GM18498 (cell line): ENCODE measurements at regions not wholly inside any gene's neighbourhood (a gene's known extent, or its start where the extent isn't known, plus 50 kb on each side); places are given as distances from the start of the nearest gene placed in this dataset.
A peak's percentile ranks its signal among the peaks of the same experiment; 100 is the strongest.

Source experiments
- ATAC-seq: cut with Tn5 transposase; IDR thresholded peaks from one replicate; pipeline ENCODE4 v1.9.1; 2021; ENCODE audit warnings: mild to moderate bottlenecking, moderate library complexity; ENCODE audit not compliant: unreplicated experiment

DNA sequence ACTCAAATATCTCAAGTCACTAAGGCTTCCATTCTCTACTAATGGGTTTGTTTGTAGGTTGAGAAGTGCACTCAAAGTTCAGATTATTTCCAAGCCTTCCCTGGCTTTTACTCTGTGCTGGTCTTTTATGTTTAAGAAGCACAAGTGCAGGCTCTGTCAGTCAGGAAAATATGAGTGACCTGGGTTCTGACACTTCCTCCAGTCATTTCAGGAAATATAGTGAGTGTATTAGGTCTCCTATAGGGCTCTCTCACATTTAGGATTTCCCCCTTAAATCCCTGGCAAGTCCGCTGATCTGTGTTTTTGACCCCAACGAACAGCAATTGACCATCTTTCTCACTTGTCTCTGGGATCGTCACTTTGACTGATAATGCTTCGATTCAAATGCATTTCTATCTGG, 210.2 kb downstream of the ARPP21 start:
- no peak for ATAC-seq

DNA sequence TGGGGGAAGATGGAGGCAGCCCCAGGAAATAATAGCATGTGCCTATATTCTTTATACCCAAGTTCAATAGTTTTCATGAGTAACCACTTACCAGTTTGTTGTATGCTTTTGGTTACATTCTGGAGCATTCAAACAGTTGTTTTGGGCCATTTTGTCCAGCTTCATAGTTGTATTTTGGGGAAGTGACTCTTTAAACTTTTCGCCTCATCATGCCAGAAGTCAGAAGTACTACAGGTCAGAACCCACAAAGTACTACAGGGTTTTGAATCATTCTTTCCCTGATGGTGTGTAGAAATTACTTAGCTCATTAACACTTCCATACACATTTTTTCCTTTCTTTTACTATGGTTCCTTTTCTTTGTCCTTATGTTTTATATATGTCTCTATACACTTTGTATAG, 210.6 kb downstream of the ARPP21 start:
- no peak for ATAC-seq

DNA sequence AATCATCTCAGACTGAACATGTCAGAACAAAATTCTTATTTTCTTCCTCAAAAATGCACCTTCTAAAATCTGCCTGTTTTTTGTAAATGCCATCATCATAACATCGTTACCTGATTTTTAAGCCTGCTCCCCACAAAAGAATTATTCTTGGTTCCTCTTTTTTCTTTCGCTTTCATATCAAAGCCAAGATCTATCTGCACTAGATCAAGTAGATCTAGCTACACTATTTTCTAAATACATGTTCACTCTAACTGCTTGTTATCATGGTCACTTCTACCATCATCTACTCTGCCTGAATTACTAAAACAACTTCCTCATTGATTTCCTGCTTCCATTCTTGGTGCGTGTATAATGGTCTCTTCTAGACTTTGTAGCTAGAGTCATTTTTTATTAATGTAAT, 217.7 kb downstream of the ARPP21 start:
- ATAC-seq, result peak; percentile 91

DNA sequence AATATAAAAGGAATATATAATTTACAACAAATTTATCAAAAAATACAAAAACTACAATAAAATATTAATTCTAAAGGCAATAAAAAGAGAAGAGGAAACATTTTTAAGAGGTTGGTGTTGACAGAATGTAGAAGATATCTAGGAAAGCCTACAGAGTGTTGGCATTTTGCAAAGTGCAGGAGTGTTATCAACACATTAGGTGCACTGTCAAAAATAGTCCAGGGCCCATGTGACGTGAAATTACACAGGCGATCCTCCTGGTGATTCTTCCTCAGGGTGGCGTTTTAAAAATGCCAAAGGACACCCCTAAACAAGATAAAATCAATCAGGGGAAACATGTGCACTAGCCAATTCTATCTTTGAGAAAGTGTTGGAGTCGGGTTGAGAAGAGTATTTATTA, 222.7 kb downstream of the ARPP21 start:
- ATAC-seq, result no peak

DNA sequence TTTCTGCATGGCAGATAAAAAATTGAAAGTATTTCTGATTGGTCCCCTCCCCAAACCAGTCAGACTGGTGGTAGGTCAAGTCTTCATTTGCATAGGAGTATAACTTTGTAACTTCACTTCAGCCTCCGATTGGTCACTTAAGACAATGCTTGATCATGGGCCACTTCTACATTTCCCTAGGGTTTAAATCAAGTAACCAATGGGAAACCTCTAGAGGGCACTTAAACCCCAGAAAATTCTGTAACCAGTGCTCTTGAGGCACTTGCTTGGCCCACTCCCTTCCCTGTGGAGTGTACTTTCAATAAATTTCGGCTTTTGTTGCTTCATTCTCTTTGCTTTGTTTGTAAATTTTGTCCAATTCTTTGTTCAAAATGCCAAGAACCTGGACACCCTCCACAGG, 225.5 kb downstream of the ARPP21 start:
- ATAC-seq, result no peak

DNA sequence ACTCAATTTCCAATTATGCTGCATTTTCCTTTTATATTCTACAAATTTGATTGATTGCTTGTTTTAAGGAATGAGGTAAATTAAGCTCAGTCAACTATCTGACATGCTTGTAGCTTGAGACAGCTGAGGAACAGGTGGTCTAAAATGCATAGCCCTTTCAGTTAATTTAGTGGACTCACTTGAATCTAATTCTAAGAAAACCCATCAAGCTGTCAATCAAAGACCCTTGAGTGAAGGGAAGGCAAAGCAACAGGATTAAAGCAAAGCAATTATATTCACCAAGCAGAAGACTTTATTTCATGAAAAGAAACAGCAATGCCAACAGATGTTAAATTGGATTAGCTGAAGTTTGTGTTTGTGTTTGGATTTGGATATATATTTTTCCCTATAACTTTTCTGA, 228.5 kb downstream of the ARPP21 start:
- no peak for ATAC-seq

DNA sequence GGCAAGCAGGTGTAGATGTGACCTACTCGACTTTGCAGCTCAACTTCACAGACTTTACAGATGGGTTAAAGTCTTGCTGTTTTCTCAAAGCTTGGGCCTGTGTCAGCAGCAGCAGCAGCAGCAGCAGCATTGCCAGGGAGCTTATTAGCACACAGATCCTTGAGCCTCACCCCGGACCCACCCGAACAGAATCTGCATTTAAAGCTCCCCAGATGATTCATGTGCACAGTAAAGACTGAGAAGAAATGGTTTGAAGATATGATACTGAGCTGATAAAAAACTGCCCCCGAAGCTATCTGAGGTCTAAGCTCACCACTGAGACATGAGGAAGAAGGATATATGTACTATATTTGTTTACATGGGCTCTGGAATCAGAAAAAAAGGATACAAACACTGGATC, 231.7 kb downstream of the ARPP21 start:
- no peak for ATAC-seq

DNA sequence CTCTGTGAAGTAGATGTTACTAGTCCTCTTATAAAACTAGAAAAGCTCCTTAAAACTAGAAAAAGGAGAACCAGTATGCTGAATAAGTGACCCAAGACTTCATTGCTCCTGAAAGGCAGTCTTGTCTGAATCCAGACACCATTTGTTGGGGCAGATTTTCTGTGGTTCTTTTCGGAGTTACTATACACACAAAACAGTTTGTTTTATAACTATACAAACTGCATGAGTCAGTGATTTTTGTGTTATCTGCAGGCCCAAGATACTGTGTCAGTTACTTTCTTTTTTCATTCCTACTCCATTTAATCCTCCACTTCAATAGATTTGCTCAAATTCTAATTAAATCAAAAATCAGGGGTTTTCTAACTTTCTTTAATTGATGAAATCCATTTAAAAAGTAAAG, 244.6 kb downstream of the ARPP21 start:
- no peak for ATAC-seq

DNA sequence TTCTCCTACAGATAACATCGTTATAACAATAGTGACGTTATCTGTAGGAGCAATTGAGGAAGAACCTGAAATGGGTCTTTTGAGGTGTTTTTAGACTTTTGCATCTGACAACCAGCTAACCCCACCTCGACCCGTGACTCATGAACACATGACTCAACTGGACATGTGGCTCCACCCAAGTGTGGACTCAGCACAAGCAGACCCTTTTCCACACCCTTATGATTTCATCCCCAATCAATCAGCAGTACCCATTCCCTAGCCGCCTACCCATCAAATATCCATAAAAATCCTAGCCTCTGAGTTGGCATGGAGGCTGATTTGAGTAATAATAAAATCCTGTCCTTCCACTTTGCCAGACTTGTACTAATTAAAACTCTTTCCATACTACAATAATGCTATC, 255.4 kb downstream of the ARPP21 start:
- no peak for ATAC-seq

DNA sequence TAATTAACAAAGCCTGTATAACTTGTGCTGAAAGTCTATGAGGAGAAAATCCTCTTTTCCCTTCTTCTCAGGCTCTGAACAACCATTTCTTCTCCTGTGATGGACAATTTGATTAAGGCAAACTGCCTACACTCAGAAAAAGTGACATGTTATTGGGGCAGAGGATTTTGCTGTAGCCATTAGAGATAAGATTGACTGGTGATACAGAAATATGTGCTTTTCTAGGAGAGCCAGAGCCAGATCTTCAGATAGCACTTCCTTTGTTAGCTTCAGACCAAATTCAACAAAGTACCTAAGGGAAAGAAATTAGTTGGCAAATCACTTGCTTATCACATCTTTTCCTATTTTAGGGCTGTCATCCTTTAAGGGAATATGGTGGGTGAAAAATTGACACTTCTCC, 259.9 kb downstream of the ARPP21 start:
- ATAC-seq, result no peak

DNA sequence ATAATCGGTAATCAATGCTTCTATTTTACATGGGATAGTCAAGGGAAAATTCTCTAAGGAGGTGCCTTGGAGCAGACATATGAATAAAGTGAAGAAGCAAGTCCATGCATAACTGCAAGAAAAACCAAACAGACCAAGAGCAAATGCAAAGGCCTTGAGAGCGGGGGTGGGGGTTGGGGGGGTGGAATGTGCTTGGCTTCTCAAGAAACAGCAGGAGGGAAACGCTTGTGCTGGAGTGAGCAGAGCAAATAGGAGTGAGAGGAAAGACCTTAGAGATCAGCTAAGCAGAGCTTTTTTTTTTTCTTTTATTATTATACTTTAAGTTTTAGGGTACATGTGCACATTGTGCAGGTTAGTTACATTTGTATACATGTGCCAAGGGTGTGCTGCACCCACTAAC, 260.8 kb downstream of the ARPP21 start:
- no peak for ATAC-seq

DNA sequence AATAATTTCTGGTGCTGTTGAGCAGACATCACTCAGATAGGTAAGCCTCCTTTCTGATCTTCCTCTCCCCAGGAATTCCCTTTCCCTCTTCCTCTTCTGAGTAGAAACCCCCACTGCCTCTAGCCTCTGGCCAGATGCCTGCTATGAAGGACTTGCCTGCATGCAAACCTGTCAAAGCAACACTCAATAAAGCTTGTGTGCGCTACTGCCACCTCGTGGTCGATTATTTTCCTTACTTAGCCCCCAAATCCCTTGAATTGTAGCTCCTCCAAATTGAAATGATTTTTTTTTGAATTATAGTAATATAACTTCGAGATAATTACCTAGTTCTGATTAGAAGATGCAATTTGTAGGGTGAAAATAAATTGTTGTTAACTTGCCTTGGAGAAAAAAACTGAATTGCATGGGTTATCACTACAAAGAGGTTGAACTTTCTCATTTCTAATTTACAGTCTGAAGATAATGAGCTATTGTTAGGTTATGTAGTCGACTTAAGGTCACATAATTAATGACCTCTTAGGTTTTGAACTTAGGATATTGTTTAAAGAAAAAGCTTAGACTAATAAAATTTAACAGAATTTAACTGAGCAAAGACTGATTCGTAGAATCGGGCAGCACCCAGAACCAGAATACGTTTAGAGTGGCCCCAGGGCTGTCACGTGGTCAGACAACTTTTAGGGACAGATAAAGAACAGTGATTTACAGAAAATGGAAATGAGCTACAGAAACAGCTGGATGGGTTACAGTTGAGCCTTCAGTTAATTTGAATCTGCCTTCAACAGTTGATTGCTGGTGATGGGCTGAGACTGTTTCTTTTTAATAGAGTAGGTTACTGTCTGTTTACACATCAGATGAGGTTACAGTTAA, 269.3 kb downstream of the ARPP21 start:
- peak; percentile 89 for ATAC-seq

DNA sequence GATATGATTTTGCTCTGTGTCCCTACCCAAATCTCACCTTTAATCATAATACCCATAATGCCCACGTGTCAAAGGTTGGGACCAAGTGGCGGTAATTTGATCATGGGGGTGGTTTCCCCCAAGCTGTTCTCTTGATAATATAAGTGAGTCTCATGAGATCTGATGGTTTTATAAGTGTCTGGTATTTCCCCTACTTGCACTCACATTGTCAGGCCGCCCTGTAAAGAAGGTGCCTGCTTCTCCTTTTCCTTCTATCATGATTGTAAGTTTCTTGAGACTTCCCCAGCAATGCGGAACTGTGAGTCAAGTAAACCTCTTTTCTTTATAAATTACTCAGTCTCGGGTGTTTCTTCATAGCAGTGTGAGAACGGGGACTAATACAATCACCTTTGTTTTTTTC, 279.8 kb downstream of the ARPP21 start:
- no peak for ATAC-seq

DNA sequence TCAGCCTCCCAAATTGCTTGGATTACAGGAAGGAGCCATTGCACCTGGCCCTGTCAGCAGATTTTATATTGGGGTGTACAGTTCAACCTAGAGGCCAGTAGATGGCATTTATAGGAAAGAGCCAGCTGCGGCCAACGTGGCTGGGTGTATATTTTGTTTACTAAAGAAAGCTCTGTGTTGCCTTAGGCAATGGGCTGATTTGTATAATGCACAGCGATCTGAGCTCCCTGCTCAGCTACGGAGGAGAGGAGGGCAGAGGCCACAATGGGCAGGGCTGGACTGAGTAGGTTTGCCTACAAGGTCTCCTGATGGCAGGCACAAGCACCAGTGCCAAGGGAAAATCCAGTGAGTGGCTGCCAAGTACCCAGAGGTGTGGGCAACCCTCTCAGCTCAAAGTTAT, 282.4 kb downstream of the ARPP21 start:
- ATAC-seq, result no peak

DNA sequence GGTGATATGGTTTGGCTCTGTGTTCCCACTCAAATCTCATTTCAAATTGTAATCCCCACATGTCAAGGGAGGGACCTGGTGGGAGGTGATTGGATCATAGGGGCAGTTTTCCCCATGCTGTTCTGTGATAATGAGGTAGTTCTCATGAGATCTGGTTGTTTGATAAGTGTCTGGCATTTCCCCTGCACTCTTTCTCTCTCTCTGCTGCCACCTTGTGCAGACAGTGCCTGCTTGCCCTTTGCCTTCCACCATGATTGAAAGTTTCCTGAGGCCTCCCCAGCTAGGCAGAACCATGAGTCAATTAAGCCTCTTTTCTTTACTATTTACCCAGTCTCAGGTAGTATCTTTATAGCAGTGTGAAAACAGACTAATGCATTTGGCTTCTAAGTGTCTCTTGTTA, 284.7 kb downstream of the ARPP21 start:
- peak; percentile 77 for ATAC-seq

DNA sequence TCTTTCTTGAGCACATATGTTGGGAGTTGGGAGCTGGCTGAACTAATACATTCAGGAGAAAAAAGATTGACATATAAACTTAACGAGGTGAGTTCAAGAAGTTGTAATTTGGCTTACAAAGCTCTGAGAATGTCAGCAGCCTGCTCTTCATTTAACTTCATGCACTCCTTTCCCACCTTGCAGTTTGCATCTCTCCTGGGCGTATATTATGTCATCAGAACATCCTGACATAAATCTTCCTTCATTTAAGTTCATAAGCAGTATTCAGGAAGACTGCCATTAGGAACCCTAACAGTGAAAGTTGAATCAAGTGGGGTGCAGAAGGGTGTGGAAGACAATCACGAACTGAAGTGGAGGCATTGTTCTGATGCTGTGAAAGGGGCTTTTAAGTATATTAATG, 288.1 kb downstream of the ARPP21 start:
- no peak for ATAC-seq

DNA sequence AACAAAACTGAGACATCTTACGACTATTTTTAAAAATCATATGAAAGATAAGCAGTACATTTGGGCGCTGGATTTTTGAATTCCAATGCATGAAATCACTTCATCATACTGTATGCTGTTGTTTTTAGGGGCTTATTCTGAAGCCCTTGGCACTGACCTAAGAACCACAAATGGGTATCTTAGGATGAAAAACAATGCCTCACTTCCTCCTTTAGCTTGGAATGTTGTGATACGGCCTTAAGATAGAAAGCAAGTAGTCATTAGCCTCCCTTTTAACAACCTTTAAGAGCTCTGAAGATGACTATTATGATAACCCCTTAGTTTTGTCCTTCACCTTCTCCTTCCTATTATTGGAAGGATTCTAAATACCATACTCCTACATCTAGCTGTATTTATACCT, 289.8 kb downstream of the ARPP21 start:
- no peak for ATAC-seq

DNA sequence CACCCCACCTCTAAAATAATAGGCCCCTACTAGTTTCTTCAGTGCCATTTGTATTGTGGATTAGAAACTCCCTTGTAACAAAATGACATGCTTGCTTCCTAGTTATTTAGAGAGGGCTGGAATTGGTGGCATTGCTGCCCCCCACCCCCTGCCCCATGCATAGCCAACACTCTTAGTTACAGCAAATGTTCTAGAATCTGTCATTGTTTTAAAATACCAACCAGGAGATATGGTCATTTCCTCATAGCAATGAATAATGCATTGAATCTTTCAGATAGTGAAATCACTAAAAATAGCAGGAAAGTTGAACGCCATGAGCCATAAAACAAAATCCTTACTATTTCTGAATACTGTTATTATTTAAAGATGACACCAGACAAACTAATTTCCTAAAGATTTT, 292.5 kb downstream of the ARPP21 start:
- ATAC-seq, result no peak

DNA sequence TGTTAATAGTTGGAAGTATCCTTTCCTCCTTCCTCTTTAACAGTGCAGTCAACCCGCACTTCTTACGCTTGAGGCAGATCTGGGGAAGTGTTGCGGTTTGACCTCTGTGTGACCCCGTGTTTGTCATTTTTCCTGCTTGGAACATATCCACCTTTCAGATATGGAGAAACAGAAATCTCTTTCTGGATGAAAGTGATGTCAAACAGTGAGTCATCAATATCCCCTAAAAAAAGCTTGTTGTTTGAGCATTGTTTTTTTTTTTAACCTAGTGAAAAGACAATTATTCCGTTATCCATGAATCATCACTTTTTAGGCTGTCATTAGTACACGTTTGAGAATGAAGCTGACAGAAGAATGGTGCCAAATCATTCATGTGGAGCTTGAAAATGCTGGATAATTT, 293.7 kb downstream of the ARPP21 start:
- no peak for ATAC-seq

DNA sequence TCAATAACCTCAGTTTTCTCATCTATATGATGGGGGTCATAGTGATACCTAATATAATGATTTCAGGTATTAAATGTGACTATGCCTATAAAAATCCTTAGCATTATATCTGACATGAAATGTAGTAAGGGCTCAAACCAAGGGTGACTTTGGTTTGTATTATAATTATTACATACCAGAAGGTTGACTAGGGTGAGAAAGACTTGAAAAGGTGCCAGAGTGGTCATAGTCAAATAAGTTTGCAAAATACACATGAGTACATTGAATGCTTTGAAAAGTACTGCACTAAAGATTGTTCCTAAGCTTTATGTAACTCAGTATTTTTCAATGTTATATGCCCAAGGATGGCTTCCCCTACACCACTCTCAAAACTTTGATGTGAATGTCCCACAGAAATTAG, 297.2 kb downstream of the ARPP21 start:
- no peak for ATAC-seq

DNA sequence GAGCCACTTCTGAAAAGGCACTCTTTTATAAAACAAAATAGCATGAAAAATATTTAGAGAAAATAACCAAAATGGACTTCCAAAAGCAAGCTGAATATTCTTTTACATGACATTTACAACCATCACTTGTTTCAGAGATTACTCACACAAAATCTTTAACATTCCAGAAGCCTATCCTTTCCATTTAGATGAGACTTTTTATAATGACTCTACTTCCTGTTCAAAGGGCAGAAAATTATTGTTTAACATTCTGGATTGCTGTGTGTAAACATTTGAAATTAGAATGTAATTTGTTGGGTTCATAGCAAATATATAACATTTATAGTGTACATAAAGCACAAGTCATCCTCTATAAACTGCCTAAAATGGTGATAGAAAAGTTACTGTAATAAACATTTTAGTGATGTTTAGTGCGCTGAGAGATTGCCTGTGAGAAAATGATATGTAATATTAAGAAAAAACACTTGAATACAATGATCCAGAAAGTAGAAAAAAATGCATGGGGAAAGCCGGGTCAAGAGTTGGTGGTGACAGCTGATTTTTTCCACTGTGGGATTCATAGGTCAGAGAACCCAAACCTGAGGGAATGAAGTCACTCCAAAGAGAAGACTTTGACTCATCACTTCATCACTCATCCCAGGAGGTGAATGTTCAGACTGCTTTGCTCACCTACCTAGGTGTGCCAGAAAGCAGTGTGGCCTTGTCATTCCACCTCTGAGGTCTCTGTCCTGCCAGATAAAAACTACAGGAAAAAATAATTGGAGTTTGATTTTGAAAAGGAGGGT, 305.8 kb downstream of the ARPP21 start:
- no peak for ATAC-seq

DNA sequence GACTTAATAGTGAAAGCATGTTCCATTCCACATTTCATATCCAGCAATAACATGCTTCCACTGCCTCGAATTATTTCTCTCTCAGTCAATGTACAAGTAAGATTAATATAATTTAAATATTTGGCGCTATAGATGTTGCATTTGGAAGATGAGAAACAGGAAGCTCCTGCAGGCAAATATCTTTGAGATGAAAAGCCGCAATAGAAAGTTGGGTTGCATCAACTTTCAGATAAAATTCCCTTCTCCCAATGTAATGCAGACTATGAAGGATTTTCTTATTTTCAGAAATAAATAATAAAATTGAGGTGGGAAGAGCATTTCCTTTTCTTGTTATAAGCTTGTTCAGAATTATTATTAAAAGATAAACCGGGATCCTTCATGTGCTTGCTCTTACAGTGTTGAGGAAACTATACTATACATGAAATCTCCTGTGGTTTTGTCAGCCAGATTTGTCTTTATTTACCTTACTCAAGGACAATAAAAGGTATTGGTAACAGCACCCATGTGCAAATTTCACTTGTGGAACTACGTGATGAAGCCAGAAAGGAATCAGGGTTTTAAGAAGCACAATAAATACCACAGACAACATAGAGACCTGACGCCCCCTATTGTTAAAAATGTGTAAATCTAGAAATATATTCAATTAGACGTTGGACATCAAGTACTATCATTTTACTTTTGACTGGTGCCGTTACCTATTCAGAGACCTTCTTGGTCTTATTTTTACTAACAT, 307.0 kb downstream of the ARPP21 start:
- ATAC-seq, result no peak
